ENCODE measurements at regions not wholly inside any gene's neighbourhood (a gene's known extent, or its start where the extent isn't known, plus 50 kb on each side); places are given as distances from the start of the nearest gene placed in this dataset.

DNA sequence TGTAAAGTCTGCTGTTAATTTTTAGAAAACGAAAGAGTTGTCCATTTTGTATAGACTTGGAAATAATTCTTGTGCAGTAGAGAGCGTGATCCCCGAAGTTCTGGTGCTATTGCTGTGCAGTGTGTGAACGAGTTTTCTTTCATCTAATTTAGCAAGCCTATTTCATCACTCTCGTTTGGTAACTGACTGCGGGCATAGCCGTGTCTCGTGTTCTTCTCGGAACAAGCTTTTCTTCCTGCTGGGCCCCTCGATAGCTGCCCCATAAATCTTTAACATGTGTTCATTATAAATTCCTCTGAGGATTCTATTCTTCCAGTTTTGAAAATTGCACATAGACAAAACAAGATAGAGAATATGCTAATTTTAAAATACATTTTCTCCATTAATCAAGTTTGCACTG lies 622.0 kb upstream of the PFKP start:
- Mint-ChIP-seq H3K27ac (no peak overlapping the region), H3K9me3 (peaks cover 2% of the 10 kb centered on the region)

DNA sequence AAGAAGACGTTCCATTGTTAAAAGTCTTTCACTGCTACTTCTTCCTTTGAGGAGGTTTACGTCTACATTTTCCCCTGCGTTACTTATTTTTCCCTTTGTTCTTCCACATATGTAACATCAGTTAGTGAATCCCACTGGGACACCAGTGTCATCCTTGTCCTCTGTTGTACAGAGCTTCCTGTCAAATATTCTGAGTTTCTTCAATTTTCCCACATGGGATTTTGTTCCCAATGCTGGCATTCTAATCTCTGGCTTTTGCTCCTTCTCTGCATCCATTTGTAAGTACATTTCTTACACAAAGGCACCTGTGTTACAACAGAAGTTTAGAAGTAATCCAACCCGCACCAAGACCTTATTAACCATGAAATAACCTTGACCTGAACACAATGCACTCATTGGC lies 627.4 kb upstream of the PFKP start:
- H3K36me3 Mint-ChIP-seq: no peaks in the 10 kb centered on the region
- CTCF ChIA-PET: no interaction called here
- no peaks in the 10 kb centered on the region for H3K4me1 Mint-ChIP-seq
- H3K4me3 Mint-ChIP-seq: no peak overlapping the region
- H3K9me3 Mint-ChIP-seq: peaks cover 5% of the 10 kb centered on the region
- H3K27ac Mint-ChIP-seq: no peak overlapping the region
- no peaks in the 10 kb centered on the region for H3K27me3 Mint-ChIP-seq
- no peak for DNase-seq

More for the DNA sequence above, 622.0 kb upstream of the PFKP start:
- no peaks in the 10 kb centered on the region for H3K36me3 Mint-ChIP-seq
- DNase-seq: no peak
- no peak overlapping the region for H3K4me3 Mint-ChIP-seq
- no peaks in the 10 kb centered on the region for H3K27me3 Mint-ChIP-seq
- no peaks in the 10 kb centered on the region for H3K4me1 Mint-ChIP-seq
- CTCF ChIA-PET: no interaction called here

DNA sequence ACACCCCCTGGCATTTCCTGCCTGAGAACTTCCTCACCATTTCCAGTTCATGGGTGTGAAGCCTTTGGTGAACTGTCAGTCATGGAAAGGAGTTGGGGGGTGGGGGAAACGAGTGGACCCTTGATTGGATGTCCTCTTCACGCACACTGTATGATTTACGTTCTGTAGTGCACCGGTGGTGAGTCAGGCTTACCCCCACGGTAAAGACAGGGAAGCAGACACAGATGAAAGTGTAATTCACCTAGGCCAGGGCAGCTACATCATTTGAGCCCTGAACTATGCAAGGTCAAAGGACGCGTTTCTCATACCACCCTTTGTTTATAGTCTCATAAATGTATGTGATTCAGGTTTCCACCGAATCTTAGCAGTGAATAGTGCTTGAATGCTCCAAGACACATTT lies 628.3 kb upstream of the PFKP start:
- Mint-ChIP-seq H3K27me3 (no peaks in the 10 kb centered on the region), H3K27ac (no peak overlapping the region), H3K4me3 (no peak overlapping the region), H3K9me3 (peaks cover 6% of the 10 kb centered on the region), H3K4me1 (no peaks in the 10 kb centered on the region), H3K36me3 (no peaks in the 10 kb centered on the region)
- no peak for DNase-seq
- CTCF ChIA-PET: no interaction called here

DNA sequence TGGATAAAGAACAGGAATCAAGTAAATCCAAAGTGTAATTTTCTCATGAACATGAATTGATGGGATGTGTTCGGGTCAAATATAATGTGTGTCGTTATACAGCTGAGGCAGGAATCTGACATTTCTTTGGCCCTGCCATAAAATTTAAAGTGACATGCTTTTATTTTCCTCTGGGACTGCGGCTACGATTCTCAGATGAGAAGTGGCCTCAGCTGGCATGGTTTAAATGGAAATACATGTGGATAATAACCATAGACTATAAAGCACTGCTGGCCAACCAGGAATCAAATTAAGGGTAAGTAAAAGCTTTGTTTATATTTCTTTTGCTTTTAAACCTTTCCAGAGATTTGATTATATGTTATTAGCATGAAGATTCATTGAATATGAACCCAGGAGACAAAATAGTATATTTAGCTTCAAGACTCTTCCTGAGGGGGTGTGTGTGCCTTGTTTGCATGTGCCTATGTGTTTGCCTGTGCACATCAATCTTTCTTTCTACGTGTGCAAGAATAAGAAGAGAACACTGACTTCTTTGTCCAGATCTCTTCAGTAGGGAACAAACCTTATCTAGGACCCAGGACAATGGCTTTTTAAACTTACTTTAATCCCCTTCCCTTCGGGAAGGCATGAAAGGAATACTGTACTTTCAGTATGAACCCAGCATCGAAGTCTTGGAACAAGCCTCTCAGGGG lies 629.0 kb upstream of the PFKP start:
- Mint-ChIP-seq H3K27me3 (no peaks in the 10 kb centered on the region), H3K9me3 (peaks cover 6% of the 10 kb centered on the region), H3K4me1 (no peaks in the 10 kb centered on the region), H3K27ac (no peak overlapping the region), H3K36me3 (no peaks in the 10 kb centered on the region), H3K4me3 (no peak overlapping the region)
- no peak for DNase-seq
- CTCF ChIA-PET: no interaction called here

DNA sequence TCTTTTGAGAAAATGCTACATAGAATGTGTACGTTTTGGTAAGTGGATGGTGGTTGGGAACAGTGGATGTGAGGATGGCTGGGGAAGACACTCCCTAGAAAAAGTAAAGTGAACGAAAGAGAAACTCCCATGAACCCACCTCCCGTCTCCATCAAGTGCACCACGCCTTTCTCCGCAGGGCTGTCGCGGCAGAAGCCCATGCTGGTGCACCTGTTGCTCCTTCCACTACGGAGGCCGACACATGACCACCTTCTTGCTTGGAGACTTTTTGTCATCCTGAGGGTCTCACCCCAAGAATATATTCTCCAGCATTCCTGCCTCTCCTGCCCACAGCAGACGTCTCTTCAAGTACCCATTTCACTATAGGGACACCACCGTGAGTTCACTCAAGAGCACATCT lies 630.4 kb upstream of the PFKP start:
- H3K27ac Mint-ChIP-seq: no peak overlapping the region

DNA sequence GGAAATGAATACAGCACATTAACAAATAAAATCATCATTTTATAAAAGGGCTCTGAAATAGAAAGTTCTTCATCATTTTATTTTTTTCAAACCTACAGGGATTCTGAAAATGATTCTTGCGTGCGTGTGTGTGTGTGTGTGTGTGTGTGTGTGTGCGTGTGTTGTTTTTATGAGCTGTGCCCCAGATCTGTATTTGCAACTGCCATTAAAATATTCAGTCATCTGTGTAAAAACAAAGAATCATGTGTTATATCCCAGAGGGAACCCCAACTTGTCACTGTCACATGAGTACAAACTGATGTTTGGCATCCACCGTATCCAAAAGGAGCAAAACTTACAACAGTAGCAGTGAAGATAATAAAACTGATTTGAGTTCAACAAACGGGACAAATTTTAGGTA lies 635.4 kb upstream of the PFKP start:
- Mint-ChIP-seq H3K27ac (no peak overlapping the region), H3K4me1 (no peaks in the 10 kb centered on the region), H3K27me3 (no peaks in the 10 kb centered on the region), H3K4me3 (no peak overlapping the region), H3K36me3 (no peaks in the 10 kb centered on the region), H3K9me3 (peaks cover 3% of the 10 kb centered on the region)
- DNase-seq: no peak
- CTCF ChIA-PET: no interaction called here

More for the DNA sequence above, 630.4 kb upstream of the PFKP start:
- no peak for DNase-seq
- H3K4me1 Mint-ChIP-seq: no peaks in the 10 kb centered on the region
- H3K27me3 Mint-ChIP-seq: no peaks in the 10 kb centered on the region
- no peaks in the 10 kb centered on the region for H3K36me3 Mint-ChIP-seq
- H3K4me3 Mint-ChIP-seq: no peak overlapping the region
- CTCF ChIA-PET: no interaction called here
- peaks cover 6% of the 10 kb centered on the region for H3K9me3 Mint-ChIP-seq

DNA sequence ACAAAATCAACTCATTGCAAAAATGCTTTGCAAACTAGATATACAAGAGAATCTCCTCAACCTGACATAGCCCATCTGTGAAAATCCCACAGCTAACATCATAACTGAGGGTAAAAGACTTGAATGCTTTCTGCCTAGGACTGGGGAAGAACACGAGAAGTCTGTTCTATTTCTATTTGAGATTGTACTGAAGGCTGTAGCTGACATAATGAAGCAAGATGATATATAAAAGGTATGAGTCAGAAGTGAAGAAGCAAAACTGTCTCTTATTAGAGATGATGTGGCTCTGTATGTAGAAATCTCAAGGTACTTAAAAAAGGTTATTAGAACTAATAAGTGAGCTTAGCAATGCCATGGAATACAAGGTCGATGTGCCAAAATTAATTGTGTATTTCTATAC lies 639.9 kb upstream of the PFKP start:
- CTCF ChIA-PET: no interaction called here
- H3K4me1 Mint-ChIP-seq: no peaks in the 10 kb centered on the region
- no peaks in the 10 kb centered on the region for H3K36me3 Mint-ChIP-seq
- H3K4me3 Mint-ChIP-seq: no peak overlapping the region
- H3K27ac Mint-ChIP-seq: no peak overlapping the region
- H3K9me3 Mint-ChIP-seq: no peaks in the 10 kb centered on the region
- DNase-seq: no peak
- H3K27me3 Mint-ChIP-seq: no peaks in the 10 kb centered on the region

DNA sequence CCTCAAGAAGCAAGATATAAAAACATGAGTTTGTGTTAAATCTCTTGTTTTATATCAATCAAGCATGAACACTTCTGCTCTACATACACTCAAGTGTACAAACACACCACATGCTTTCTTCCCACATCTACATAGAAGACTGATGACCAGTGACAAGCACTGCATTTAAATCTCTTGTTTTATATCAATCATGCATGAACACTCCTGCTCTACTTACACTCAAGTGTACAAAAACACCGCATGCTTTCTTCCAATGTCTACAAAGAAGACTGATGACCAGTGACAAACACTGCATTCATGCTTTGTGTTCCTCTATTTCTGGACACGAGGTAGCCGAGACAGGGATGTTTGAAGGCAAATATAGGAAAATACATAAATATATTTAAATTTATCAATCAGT lies 642.0 kb upstream of the PFKP start:
- CTCF ChIA-PET: no interaction called here
- Mint-ChIP-seq H3K9me3 (no peaks in the 10 kb centered on the region), H3K4me1 (no peaks in the 10 kb centered on the region), H3K4me3 (no peak overlapping the region), H3K27me3 (no peaks in the 10 kb centered on the region), H3K27ac (no peak overlapping the region), H3K36me3 (no peaks in the 10 kb centered on the region)
- DNase-seq: no peak

DNA sequence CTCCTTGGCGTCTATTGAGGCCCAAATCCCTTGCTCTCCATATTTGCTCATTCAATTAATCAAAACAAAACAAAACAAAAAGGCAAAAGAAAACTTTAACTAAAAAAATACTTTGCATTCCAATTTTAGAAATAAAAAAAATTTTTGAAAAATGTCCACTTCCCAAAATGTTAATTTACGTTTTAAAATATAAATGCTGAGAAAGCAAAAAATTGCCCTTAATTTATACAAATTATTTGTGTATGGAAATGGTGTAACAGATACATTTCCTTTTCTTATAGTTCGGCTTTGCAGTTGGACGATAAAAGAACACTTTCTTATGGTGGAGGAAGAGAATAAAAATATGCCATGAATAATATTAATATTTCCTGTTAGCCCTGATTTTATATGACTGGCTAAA lies 652.8 kb upstream of the PFKP start:
- no peaks in the 10 kb centered on the region for H3K27me3 Mint-ChIP-seq
- H3K36me3 Mint-ChIP-seq: no peaks in the 10 kb centered on the region
- no peak for DNase-seq
- H3K9me3 Mint-ChIP-seq: peaks cover 2% of the 10 kb centered on the region
- no peak overlapping the region for H3K27ac Mint-ChIP-seq
- no peak overlapping the region for H3K4me3 Mint-ChIP-seq
- CTCF ChIA-PET: no interaction called here
- no peaks in the 10 kb centered on the region for H3K4me1 Mint-ChIP-seq

DNA sequence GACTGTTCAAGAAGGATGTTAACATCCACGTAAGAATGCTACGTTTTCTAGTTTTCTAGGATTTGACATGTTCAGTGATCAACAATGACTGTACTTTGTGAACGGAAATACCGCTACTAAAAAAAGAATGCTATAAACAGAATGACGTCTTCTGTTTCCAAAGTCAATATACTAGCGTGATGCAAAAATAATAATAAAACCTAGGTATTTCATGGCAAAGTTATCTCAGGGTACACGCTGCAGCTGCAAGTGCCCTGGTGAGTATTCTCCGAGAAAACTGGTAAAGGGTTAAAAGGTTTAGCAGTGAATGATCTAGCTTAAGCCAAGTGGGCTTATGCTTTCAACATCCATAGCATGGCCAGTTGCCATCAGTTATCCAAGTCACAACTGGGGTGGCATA lies 653.3 kb upstream of the PFKP start:
- DNase-seq: no peak
- Mint-ChIP-seq H3K9me3 (peaks cover 2% of the 10 kb centered on the region), H3K27ac (no peak overlapping the region), H3K36me3 (no peaks in the 10 kb centered on the region), H3K4me1 (no peaks in the 10 kb centered on the region), H3K27me3 (no peaks in the 10 kb centered on the region), H3K4me3 (no peak overlapping the region)
- CTCF ChIA-PET: no interaction called here

DNA sequence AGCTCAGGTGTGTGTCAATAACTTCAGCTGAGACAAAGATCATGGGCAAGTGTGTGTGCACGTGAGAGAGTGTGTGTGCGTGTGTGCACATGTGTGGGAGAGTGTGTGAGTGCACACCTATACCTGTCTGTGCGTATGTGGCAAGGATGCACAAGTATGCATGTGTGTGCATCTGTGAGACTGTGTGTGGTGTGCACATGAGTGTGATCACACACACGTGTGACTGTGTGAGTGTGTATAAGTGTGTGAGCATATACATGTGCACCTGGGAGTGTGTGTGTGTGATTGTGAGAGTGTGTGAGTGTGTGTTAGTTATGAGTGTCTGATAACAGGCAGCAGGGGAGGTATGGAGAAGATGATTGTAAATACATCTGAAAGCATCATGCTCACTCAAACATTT lies 657.3 kb upstream of the PFKP start:
- CTCF ChIA-PET: no interaction called here
- Mint-ChIP-seq H3K27me3 (no peaks in the 10 kb centered on the region), H3K4me1 (no peaks in the 10 kb centered on the region), H3K36me3 (no peaks in the 10 kb centered on the region), H3K4me3 (no peak overlapping the region), H3K9me3 (peaks cover 2% of the 10 kb centered on the region), H3K27ac (no peak overlapping the region)
- DNase-seq: no peak

DNA sequence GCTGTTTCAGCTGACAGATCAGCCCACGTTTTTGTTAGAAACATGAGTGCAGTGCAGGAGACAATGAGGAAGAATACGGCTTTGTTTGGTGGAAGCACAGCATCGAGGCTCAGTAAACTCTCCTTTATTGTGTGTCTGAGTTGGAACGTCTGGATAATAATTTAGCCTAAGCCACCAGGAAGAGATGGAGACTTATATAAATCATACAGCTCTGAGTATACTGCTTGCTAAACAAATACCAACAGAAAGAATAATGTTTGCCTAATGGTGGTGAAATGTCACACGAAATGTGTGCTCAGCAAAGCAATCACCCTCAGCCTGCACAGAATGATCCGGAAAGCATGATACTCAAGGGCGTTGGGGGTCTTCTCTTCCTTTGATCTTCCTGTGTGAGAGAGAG lies 664.1 kb upstream of the ADARB2 start:
- no peak for DNase-seq
- Mint-ChIP-seq H3K27me3 (no peaks in the 10 kb centered on the region), H3K9me3 (no peaks in the 10 kb centered on the region), H3K4me1 (no peaks in the 10 kb centered on the region), H3K4me3 (no peak overlapping the region), H3K27ac (no peak overlapping the region), H3K36me3 (no peaks in the 10 kb centered on the region)
- CTCF ChIA-PET: no interaction called here

DNA sequence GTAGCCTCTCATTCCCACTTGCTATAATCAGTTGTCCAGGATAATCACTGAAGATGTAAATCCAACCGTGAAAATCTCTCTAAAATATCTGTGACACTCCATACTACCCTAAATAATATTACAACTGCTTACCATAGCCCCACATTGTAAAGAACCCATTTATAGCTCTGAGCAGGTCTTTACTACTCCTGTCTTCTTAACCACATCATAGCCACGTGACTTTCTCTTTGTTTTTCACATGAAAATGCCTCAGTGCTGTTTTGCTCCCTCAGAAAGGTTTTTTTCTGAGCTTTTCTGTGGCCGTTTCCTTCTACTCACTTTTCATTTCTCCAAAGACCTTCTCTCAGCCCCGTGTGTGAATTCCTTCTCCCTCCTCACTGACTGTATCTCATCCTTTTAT lies 662.2 kb upstream of the ADARB2 start:
- CTCF ChIA-PET: no interaction called here
- Mint-ChIP-seq H3K27me3 (no peaks in the 10 kb centered on the region), H3K9me3 (no peaks in the 10 kb centered on the region), H3K4me3 (no peak overlapping the region), H3K4me1 (no peaks in the 10 kb centered on the region), H3K27ac (no peak overlapping the region), H3K36me3 (no peaks in the 10 kb centered on the region)
- DNase-seq: no peak

DNA sequence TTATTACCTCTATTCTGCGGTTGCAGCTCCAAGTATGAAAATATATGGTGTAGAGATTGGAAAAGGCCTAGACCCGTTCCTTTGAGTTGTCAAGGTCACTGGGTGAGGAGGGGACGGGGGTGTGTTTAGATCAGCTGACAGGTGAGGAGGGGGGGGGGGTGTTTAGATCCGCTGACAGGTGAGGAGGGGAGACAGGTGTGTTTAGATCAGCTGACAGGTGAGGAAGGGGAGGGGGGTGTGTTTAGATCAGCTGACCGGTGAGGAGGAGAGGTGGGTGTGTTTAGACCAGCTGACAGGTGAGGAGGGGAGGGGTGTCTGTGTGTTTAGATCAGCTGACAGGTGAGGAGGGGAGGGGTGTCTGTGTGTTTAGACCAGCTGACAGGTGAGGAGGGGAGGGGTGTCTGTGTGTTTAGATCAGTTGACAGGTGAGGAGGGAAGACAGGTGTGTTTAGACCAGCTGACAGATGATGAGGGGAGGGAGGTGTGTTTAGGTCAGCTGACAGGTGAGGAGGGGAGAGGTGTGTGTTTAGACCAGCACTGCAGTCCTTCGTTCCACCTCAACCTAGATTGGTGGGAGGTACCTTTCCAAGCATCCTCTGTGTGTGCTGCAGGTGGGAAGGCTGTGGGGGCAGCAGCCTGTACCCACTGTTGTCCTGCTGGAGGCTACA lies 655.0 kb upstream of the ADARB2 start:
- no peaks in the 10 kb centered on the region for H3K36me3 Mint-ChIP-seq
- CTCF ChIA-PET: no interaction called here
- DNase-seq: no peak
- H3K4me1 Mint-ChIP-seq: no peaks in the 10 kb centered on the region
- H3K9me3 Mint-ChIP-seq: peaks cover 6% of the 10 kb centered on the region
- H3K4me3 Mint-ChIP-seq: no peak overlapping the region
- no peak overlapping the region for H3K27ac Mint-ChIP-seq
- H3K27me3 Mint-ChIP-seq: no peaks in the 10 kb centered on the region

DNA sequence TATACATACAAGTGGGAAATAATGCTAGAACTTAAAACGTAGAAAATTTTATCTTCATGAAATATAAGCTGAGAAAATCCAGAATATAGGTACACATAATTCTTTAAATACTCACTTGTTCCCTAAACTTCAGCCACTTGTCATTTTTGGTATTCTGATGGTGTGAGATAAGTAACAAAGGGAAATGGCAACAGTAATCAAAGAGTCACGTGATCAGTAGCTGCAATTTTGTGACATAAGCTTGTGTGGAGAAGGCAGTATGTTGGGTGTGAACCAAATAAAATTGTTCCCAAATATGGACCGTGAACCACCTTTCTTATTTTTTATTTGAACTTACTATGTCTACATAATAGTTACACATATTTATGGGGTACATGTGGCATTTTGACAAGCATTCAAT lies 650.3 kb upstream of the ADARB2 start:
- Mint-ChIP-seq H3K4me1 (no peaks in the 10 kb centered on the region), H3K4me3 (no peak overlapping the region), H3K36me3 (no peaks in the 10 kb centered on the region), H3K9me3 (peaks cover 11% of the 10 kb centered on the region), H3K27ac (no peak overlapping the region), H3K27me3 (no peaks in the 10 kb centered on the region)
- CTCF ChIA-PET: no interaction called here
- no peak for DNase-seq

DNA sequence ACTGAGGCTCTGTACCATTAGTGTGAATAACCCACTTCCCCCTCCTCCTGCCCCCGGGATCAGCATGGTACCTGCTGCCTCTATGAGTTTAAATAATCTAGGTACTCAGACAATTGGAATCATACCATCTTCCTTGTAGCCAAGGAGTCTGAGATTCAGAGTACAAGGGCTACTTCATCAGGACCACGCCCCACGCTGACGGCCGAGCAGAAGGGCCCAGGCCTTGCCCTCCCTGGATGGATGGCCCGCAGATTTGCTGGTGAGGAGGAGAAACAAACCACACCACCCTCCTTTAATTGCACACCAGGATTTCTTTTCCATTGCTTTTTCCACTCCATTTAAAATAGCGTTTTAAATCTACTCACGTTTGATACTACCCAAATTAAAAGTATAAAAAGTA lies 649.9 kb upstream of the ADARB2 start:
- Mint-ChIP-seq H3K9me3 (peaks cover 8% of the 10 kb centered on the region), H3K4me3 (no peak overlapping the region), H3K27ac (no peak overlapping the region), H3K27me3 (no peaks in the 10 kb centered on the region), H3K36me3 (no peaks in the 10 kb centered on the region), H3K4me1 (no peaks in the 10 kb centered on the region)
- DNase-seq: no peak
- CTCF ChIA-PET: no interaction called here

Data from activated naive CD4-positive, alpha-beta T cell treated with anti-CD3 and anti-CD28 coated beads, Interleukin-2, amount 10 ng/mL, durations not matched to agents 7 days and 5 days (primary cell).